H1 (cell line): ENCODE measurements at regions not wholly inside any gene's neighbourhood (a gene's known extent, or its start where the extent isn't known, plus 50 kb on each side); places are given as distances from the start of the nearest gene placed in this dataset.

Source experiments
- CTCF ChIA-PET: fragments of 300-600 bp; sonication (Branson Sonifier 250); formaldehyde crosslinking; loops from one replicate; lab custom pipeline; 2021; ENCODE audit not compliant: partially characterized antibody; lab: Charles Lee
- POLR2A ChIA-PET: fragments of 300-600 bp; sonication (Branson Sonifier 250); formaldehyde crosslinking; loops from one replicate; lab custom pipeline; 2021; ENCODE audit warnings: inconsistent platforms; ENCODE audit not compliant: partially characterized antibody; lab: Charles Lee
- DNase-seq, 2 experiments: peaks; one replicate each; pipeline versions ENCODE4 v3.0.0 to v3.0.0-alpha.2; 2010 to 2022; ENCODE audit warnings: low spot score in 2 of 2, low read depth in 1 of 2, mixed read lengths in 1 of 2
- FAIRE-seq: peaks from 2 replicates; lab custom pipeline; 2011; peaks lifted over from hg19 to GRCh38; lab: Jason Lieb, UNC
- H2AFZ ChIP-seq: 2 replicates; pipeline ENCODE4 v1.8.1; 2012; ENCODE audit warnings: low read length, inconsistent platforms
- H2AK5ac ChIP-seq: 2 replicates; pipeline ENCODE4 v1.6.1; 2013; ENCODE audit warnings: low read depth, low read length
- H2BK120ac ChIP-seq: replicated peaks from 2 replicates; pipeline ENCODE3; 2013; ENCODE audit warnings: low read depth, low read length, inconsistent platforms
- H2BK12ac ChIP-seq: 2 replicates; pipeline ENCODE4 v1.6.1; 2013; ENCODE audit warnings: low read depth, low read length
- H2BK15ac ChIP-seq: 2 replicates; pipeline ENCODE4 v1.6.1; 2013; ENCODE audit warnings: low read length
- H2BK20ac ChIP-seq: 2 replicates; pipeline ENCODE4 v1.6.1; 2013; ENCODE audit warnings: low read length
- H2BK5ac ChIP-seq: 2 replicates; pipeline ENCODE4 v1.6.1; 2013; ENCODE audit warnings: low read depth, low read length
- H3K14ac ChIP-seq: 2 replicates; pipeline ENCODE4 v1.6.1; 2013; ENCODE audit warnings: inconsistent platforms; ENCODE audit not compliant: insufficient read length
- H3K18ac ChIP-seq: 2 replicates; pipeline ENCODE4 v1.6.1; 2013; ENCODE audit warnings: low read length; ENCODE audit errors: extremely low read depth
- H3K23ac ChIP-seq: 2 replicates; pipeline ENCODE4 v1.6.1; 2013; ENCODE audit warnings: inconsistent platforms; ENCODE audit not compliant: insufficient read length
- H3K23me2 ChIP-seq: 2 replicates; pipeline ENCODE4 v1.6.1; 2013; ENCODE audit warnings: low read depth, low read length
- H3K27ac ChIP-seq: 2 replicates; pipeline ENCODE4 v1.6.1; 2011; ENCODE audit warnings: low read depth, low read length, inconsistent platforms
- H3K27me3 ChIP-seq, 4 experiments: replicated peaks in 1 of 4; 1 replicate in 1 of 4; 2 replicates in 3 of 4; pipeline versions ENCODE4 v1.6.1 to v1.8.1; 2011 to 2013; ENCODE audit warnings: low read length in 3 of 4, mild to moderate bottlenecking in 3 of 4, inconsistent platforms in 2 of 4, mixed read lengths in 2 of 4, moderate library complexity in 1 of 4; ENCODE audit not compliant: control insufficient read depth in 3 of 4, insufficient read depth in 3 of 4; ENCODE audit errors: extremely low read depth in 1 of 4
- H3K36me3 ChIP-seq, 4 experiments: 2 replicates each; pipeline versions ENCODE4 v1.6.1 to v1.8.1; 2011 to 2013; ENCODE audit warnings: mild to moderate bottlenecking in 4 of 4, low read length in 3 of 4, moderate library complexity in 2 of 4, control low read depth in 1 of 4, inconsistent platforms in 1 of 4; ENCODE audit not compliant: insufficient read depth in 4 of 4, control insufficient read depth in 2 of 4
- H3K4ac ChIP-seq: replicated peaks from 2 replicates; pipeline ENCODE3; 2013; ENCODE audit warnings: low read length, low read depth, mixed read lengths, inconsistent platforms; ENCODE audit not compliant: insufficient read length
- H3K4me1 ChIP-seq, 4 experiments: replicated peaks in 1 of 4; 1 replicate in 1 of 4; 2 replicates in 3 of 4; pipeline versions ENCODE4 v1.6.1 to v1.8.1; 2011 to 2013; ENCODE audit warnings: low read length in 3 of 4, inconsistent platforms in 2 of 4, mixed read lengths in 1 of 4; ENCODE audit not compliant: insufficient read depth in 4 of 4, control insufficient read depth in 3 of 4
- H3K4me2 ChIP-seq, 2 experiments: 2 replicates each; pipeline versions ENCODE4 v1.6.1 to v1.8.1; 2011 to 2013; ENCODE audit warnings: low read depth in 2 of 2, low read length in 2 of 2, control low read depth in 1 of 2, inconsistent platforms in 1 of 2, mild to moderate bottlenecking in 1 of 2; ENCODE audit not compliant: insufficient read depth in 1 of 2
- H3K4me3 ChIP-seq, 4 experiments: fragments of 200-600, 300-600 bp in 1 of 4; sonication (generic), shearing (Covaris generic), sonication (Bioruptor Twin) in 1 of 4; 2 replicates each; pipeline versions ENCODE4 v1.5.1 to v1.8.1; 2011 to 2016; ENCODE audit warnings: low read length in 4 of 4, low read depth in 3 of 4, control low read depth in 2 of 4, inconsistent platforms in 2 of 4, mild to moderate bottlenecking in 2 of 4, mixed read lengths in 1 of 4, moderate library complexity in 1 of 4; ENCODE audit not compliant: insufficient read depth in 2 of 4; ENCODE audit errors: extremely low read depth in 1 of 4
- H3K56ac ChIP-seq: replicated peaks from 2 replicates; pipeline ENCODE3; 2013; ENCODE audit warnings: low read depth, mild to moderate bottlenecking, mixed read lengths, low read length, inconsistent platforms; ENCODE audit not compliant: insufficient read length
- H3K79me1 ChIP-seq: 2 replicates; pipeline ENCODE4 v1.6.1; 2013; ENCODE audit warnings: low read depth, low read length, control low read depth
- H3K79me2 ChIP-seq, 2 experiments: 2 replicates each; pipeline versions ENCODE4 v1.6.1 to v1.8.1; 2012 to 2013; ENCODE audit warnings: low read length in 2 of 2, mild to moderate bottlenecking in 2 of 2, inconsistent platforms in 1 of 2; ENCODE audit not compliant: insufficient read depth in 2 of 2, control insufficient read depth in 1 of 2
- H3K9ac ChIP-seq, 4 experiments: replicated peaks in 1 of 4; 1 replicate in 1 of 4; 2 replicates in 3 of 4; pipeline versions ENCODE4 v1.6.1 to v1.8.1; 2011 to 2013; ENCODE audit warnings: low read depth in 3 of 4, low read length in 3 of 4, control low read depth in 2 of 4, mild to moderate bottlenecking in 2 of 4, moderate library complexity in 2 of 4, inconsistent platforms in 1 of 4; ENCODE audit errors: extremely low read depth in 1 of 4
- H3K9me3 ChIP-seq, 2 experiments: 2 replicates each; pipeline versions ENCODE4 v1.6.1 to v1.8.1; 2012 to 2013; ENCODE audit warnings: mild to moderate bottlenecking in 2 of 2, moderate library complexity in 2 of 2, control low read depth in 1 of 2, inconsistent platforms in 1 of 2, low read depth in 1 of 2, low read length in 1 of 2, mixed read lengths in 1 of 2; ENCODE audit not compliant: insufficient read depth in 2 of 2
- H4K20me1 ChIP-seq, 2 experiments: replicated peaks in 1 of 2; 2 replicates each; pipeline versions ENCODE3 to v1.8.1; 2011 to 2013; ENCODE audit warnings: inconsistent platforms in 2 of 2, low read length in 2 of 2, mild to moderate bottlenecking in 1 of 2; ENCODE audit not compliant: insufficient read depth in 2 of 2, control insufficient read depth in 1 of 2
- H4K5ac ChIP-seq: 2 replicates; pipeline ENCODE4 v1.6.1; 2013; ENCODE audit warnings: low read length, low read depth, mixed read lengths, inconsistent platforms; ENCODE audit not compliant: insufficient read length
- H4K8ac ChIP-seq: 2 replicates; pipeline ENCODE4 v1.8.0; 2013; ENCODE audit warnings: mild to moderate bottlenecking, moderate library complexity, low read length, inconsistent platforms; ENCODE audit not compliant: insufficient read depth; ENCODE audit errors: extremely low read depth
- H4K91ac ChIP-seq: replicated peaks from 2 replicates; pipeline ENCODE3; 2013; ENCODE audit warnings: low read length, mixed read lengths, inconsistent platforms; ENCODE audit not compliant: insufficient read length
- SP4 ChIP-seq: IDR thresholded peaks from 2 replicates; pipeline ENCODE4 v1.6.1; 2012; ENCODE audit warnings: low read length, inconsistent platforms
- WGBS, 2 experiments: shearing (Covaris generic) in 1 of 2; methylation state at CpG; one replicate each; pipeline versions ENCODE4 v1.1.6 to v1.1.7; 2013 to 2015; ENCODE audit warnings: low lambda C conversion rate in 2 of 2, mixed read lengths in 2 of 2, inconsistent platforms in 1 of 2, low coverage in 1 of 2, missing lambda C conversion rate in 1 of 2; ENCODE audit not compliant: insufficient replicate concordance in 2 of 2, insufficient coverage in 1 of 2, insufficient read length in 1 of 2; ENCODE audit errors: extremely low coverage in 1 of 2, missing lambda C conversion rate in 1 of 2; 5-methylcytosine and 5-hydroxymethylcytosine counted together

DNA sequence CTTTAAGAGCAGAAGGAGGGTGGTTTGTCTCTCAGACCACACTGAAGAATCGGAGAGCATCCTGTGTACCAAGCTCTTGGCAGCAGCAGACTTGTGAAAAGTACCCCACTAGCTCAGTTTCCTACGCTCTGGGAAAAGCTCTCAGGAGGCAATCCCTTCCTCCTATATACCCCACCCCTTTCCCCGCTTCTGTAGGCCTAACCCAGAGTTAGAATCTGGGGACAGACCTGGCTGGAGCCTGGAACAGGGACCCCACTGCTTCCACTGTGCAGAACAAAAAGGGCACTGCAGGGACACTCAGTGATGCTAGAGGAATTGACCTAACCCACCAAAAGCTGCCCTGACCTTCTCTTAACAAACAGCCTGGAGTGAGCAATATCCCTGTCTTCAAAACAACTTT lies 70.0 kb upstream of the CCDC39 start:
- H3K36me3 ChIP-seq: no peaks in the 10 kb centered on the region
- no peaks in the 10 kb centered on the region for H3K27me3 ChIP-seq
- no peak overlapping the region for H2BK120ac ChIP-seq
- no peak overlapping the region; a peak in 1 of 4 replicates for H3K4me2 ChIP-seq
- H2AFZ ChIP-seq: no peak overlapping the region
- H3K23ac ChIP-seq: no peak overlapping the region
- no peaks in the 10 kb centered on the region for H3K79me2 ChIP-seq
- CTCF ChIA-PET: interaction anchor here (0.6 to 1.6 kb wide), 4 partner anchors 12 to 148 kb away, joined by 3 to 7 read pairs (median 4); partner anchors contain the start of gene CCDC39
- H3K4me1 ChIP-seq: peaks cover 0 to 10% (median under 1%) of the 10 kb centered on the region in 4 experiments; a peak in 2 of 7 replicates
- H3K9ac ChIP-seq: no peak overlapping the region
- POLR2A ChIA-PET: interaction anchor here (1.5 kb wide), 1 partner anchor 163 kb away, joined by 5 read pairs; the partner anchor contains the start of gene FXR1
- H2BK15ac ChIP-seq: no peak overlapping the region
- no peak overlapping the region for H3K4me3 ChIP-seq
- no peaks in the 10 kb centered on the region for H4K20me1 ChIP-seq
- WGBS, 2 experiments: 54% methylated on average over 3 of the region's 3 CpGs; no CpG with 5 or more reads in 1 of the 2 experiments
- H2AK5ac ChIP-seq: no peak overlapping the region
- H3K27ac ChIP-seq: no peak overlapping the region
- H4K91ac ChIP-seq: no peak overlapping the region
- H3K4ac ChIP-seq: no peak overlapping the region
- H2BK20ac ChIP-seq: no peak overlapping the region
- H2BK12ac ChIP-seq: no peak overlapping the region
- H4K8ac ChIP-seq: no peak overlapping the region
- no peak for DNase-seq
- no peak overlapping the region for H2BK5ac ChIP-seq
- peak; percentile 71 for FAIRE-seq
- no peak overlapping the region for H3K14ac ChIP-seq
- no peaks in the 10 kb centered on the region for H3K23me2 ChIP-seq
- no peaks in the 10 kb centered on the region for H3K79me1 ChIP-seq
- H4K5ac ChIP-seq: no peak overlapping the region
- H3K56ac ChIP-seq: no peak overlapping the region
- no peak overlapping the region for H3K18ac ChIP-seq
- H3K9me3 ChIP-seq: no peaks in the 10 kb centered on the region
- no peak for TF ChIP-seq SP4
